HG02840 (cell line): ENCODE measurements at regions not wholly inside any gene's neighbourhood (a gene's known extent, or its start where the extent isn't known, plus 50 kb on each side); places are given as distances from the start of the nearest gene placed in this dataset.

Experiments used
- ATAC-seq: cut with Tn5 transposase; IDR thresholded peaks from one replicate; pipeline ENCODE4 v1.9.1; 2021; ENCODE audit warnings: mild to moderate bottlenecking, moderate library complexity, moderate number of reproducible peaks; ENCODE audit not compliant: unreplicated experiment, low FRiP score

GRCh38 chr20:7585126-7585679 lies 355.1 kb downstream of the HAO1 start:
- ATAC-seq: no peak

- no peak for ATAC-seq
These were observed 353.8 kb downstream of the HAO1 start for GRCh38 chr20:7586481-7586880.

GRCh38 chr20:7589164-7589563 lies 351.1 kb downstream of the HAO1 start:
- no peak for ATAC-seq

GRCh38 chr20:7596541-7596940 lies 343.7 kb downstream of the HAO1 start:
- ATAC-seq: no peak

- no peak for ATAC-seq
These were observed 338.8 kb downstream of the HAO1 start for GRCh38 chr20:7601431-7601830.

- ATAC-seq: no peak
These were observed 333.3 kb downstream of the HAO1 start for GRCh38 chr20:7606941-7607340.

GRCh38 chr20:7608250-7608649 lies 332.0 kb downstream of the HAO1 start:
- ATAC-seq: no peak

GRCh38 chr20:7609251-7609650 lies 331.0 kb downstream of the HAO1 start:
- no peak for ATAC-seq

GRCh38 chr20:7610681-7611080 lies 329.6 kb downstream of the HAO1 start:
- ATAC-seq: no peak

GRCh38 chr20:7617797-7618196 lies 322.5 kb downstream of the HAO1 start:
- ATAC-seq: no peak

- no peak for ATAC-seq
These were observed 317.8 kb downstream of the HAO1 start for GRCh38 chr20:7622399-7622961.

- ATAC-seq: no peak
These were observed 315.4 kb downstream of the HAO1 start for GRCh38 chr20:7624886-7625285.

- no peak for ATAC-seq
These were observed 312.3 kb downstream of the HAO1 start for GRCh38 chr20:7627734-7628663.

GRCh38 chr20:7629880-7630279 lies 310.4 kb downstream of the HAO1 start:
- no peak for ATAC-seq

- ATAC-seq: no peak
These were observed 303.1 kb downstream of the HAO1 start for GRCh38 chr20:7637184-7637583.

- ATAC-seq: no peak
These were observed 290.0 kb downstream of the HAO1 start for GRCh38 chr20:7650086-7650879.

- no peak for ATAC-seq
These were observed 286.0 kb downstream of the HAO1 start for GRCh38 chr20:7654231-7654630.

GRCh38 chr20:7656687-7657467 lies 283.4 kb downstream of the HAO1 start:
- no peak for ATAC-seq

- no peak for ATAC-seq
These were observed 282.7 kb downstream of the HAO1 start for GRCh38 chr20:7657569-7657968.

- ATAC-seq: no peak
These were observed 280.1 kb downstream of the HAO1 start for GRCh38 chr20:7660165-7660564.
